Limb (tissue), 2 donors: ENCODE measurements at regions not wholly inside any gene's neighbourhood (a gene's known extent, or its start where the extent isn't known, plus 50 kb on each side); places are given as distances from the start of the nearest gene placed in this dataset.

Experiments used
- DNase-seq, 2 donors: peaks; one replicate each; pipeline ENCODE4 v3.0.0-alpha.2; 2016; ENCODE audit errors: extremely low spot score in 2 of 2

DNA sequence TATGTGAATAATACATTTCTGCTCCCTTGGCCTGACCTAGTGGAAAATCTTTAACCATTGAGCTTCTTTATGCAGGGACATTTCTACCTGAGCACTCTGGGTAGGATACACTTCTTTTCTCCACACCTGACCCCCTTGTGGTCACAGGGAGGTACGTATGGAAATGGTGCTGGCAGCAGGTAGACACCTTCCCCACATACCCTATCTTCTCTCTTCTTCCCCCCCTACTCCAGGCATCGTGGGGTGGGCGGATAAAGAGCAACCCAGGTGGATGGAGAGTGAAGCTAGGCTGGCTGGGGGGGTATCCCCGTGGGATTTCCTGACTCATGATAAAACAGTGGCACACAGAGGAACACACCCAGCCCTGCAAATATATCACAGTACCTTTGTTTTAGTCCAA lies 312.1 kb downstream of the ARRDC4 start:
- no peak for DNase-seq

DNA sequence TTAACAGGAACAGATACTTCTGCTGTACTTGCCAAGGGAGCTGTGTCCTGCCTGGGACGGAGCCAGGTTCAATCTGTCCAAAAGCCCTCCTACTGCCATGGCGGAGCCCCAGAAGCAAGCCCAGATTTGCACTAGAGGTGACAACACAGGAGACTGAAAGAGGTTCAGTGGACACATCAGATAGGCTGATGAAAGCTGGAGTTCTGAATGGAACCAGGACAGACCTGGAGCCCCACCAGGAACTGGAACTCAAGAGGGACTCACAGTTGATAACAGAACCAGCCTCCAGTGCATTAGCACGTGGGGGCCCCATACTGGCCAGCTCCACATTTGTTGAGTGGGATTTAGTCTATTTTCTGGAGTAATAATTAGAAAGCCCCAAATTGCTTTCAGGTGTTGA lies 315.5 kb downstream of the ARRDC4 start:
- no peak for DNase-seq

GRCh38 chr15:98277602-98278001 lies 317.1 kb downstream of the ARRDC4 start:
- DNase-seq: no peak

DNA sequence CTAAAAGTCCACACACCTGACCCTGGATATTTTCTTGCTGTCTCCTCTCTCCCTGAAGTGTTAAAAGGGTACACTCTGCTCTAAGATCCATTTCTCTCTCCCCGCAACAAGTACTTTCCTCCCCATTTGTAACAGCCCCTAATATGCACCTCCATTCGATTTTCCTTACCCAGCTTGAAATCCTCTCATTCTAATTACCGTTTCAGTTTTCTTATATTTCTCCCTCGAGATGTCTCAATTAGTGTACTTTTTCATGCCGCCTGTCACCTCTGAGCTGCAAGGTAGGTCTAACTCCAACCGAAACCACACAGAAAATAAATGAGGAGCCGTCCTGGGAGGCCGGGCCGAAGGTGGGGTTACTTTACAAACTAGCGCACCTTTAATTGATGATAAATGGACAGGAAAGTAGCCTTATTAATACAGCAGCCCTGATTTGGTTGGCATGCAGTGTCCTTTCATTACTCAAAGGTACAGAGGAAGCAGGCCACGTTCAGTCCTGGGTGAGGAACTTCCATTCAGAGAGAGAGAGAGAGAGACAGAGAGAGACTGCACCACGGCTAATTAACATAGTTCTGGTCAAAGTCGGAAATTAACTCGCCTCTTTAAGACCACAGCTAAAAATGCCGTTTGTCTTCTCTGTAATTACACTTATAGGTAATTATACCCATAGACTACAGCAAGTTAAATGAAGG lies 319.9 kb downstream of the ARRDC4 start:
- no peak for DNase-seq

GRCh38 chr15:98281130-98281529 lies 320.6 kb downstream of the ARRDC4 start:
- no peak for DNase-seq

- DNase-seq: no peak
Measured at GRCh38 chr15:98282656-98283332, 322.3 kb downstream of the ARRDC4 start.

DNA sequence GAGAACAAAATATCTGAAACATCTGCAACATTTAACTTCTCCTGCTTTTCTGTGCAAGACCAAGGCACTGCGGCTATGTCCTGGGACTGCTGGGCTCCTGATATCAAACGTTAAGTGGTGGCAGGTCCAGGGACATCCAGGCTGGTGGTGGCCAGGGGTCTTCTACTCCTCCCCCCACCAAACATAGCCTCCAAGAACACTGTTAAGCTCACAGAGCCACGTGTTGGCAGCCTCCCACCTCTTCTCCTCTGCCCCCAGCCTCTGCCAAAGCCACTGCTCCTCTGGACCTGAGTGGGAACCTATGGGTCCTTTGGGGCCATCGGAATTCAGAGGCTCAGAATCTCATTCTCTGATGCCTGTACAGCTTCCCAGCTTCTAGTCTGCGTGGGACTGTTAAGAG lies 325.7 kb downstream of the ARRDC4 start:
- DNase-seq: no peak

DNA sequence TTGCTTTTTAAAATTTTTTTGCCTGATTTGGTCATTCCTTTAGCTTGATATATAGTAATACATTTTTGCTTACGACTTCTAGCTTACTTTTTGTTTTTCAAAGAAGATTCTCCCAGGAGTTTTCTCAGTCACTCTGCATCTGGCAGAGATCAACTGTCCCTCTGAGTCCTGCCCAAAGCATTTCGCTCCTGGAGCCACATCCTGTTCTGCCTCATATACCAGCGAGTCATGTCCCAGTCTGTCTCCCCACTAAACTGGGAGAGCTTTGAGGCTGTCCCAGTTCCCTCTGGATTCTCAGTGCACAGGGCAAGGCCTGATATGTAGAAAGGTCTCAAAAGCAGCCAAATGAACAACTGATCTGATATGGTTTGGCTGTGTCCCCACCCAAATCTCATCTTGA lies 326.3 kb downstream of the ARRDC4 start:
- DNase-seq: no peak

DNA sequence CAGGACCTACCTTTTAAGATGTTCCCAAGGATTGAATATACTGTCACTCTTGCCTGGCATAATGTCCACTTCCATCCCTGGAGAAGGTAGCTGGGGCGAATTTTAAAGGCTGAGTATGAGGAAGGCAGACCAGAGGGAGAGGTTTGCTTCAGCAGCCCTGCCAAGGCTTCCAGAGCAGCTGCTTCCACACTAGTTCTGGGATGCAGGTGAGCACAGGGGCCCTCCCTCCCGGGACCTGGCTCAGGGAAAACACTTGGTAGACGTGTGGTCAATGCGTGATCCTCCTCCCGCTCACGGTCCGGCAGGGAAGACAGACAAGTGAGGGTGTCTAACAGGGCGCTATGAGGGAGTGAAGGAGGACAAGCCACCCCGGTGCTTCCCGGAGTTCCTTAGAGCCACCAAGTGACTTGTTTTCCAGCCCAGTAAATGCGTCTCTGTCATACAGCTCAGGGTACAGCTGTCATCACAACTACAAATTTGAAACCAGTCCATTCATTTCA lies 327.6 kb downstream of the ARRDC4 start:
- peak in 1 of 2 donors; percentile 9 for DNase-seq

DNA sequence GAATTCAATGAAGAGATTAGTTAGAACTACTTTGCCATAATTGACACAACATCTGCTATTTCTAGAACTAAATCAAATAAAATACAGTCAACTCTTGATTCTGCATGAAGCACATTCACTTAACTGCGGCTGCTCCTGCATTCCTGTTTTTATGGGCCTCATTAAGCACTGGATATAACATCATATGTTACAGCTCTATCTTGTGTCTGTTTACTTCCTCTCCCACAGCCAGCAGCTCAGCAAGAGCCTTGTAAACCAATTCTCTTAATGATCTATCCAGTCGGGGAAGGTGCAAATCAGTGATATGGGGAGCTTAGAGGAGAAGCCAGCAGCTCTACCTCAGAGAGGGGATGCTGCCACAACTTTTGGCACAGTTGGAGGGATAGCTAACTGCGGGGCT lies 329.2 kb downstream of the ARRDC4 start:
- no peak for DNase-seq

DNA sequence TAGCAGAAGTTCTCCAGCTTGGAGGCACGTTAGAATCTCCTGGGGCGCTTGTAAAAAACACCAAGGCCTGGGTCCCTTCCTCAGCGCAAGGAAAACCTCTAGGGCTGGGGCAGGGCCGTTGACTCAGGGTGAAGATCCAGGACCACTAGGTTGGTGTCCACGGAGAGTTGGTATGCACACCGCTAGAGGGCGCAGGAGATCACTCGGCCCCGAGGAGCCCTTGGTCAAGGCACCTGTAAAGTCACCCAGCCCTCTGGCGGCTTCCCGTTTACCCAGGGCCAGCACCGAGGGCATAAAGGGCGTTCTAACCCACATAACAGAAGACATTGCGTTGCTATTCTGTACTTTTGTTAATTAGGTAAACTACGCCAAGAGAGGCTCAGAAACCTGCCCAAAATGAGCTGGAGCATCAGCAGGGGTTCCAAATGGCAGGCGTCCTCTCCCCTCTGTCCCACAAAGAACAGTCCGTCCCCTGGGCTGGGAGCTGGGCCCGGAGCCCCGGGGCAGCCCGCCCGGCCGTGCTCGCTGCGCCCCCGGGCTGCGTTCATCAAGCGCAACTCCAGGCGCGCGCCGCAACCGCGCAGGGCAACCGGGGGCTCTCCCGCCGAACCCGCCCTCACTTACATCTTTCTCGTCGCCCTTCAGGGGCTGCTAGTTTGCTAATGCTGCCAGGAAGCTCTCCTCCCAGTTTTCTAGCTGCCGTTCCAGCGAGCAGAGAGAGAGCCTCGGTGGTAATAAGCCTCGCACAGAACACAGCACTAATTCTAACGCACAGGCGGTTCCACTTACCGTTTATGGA lies 332.1 kb downstream of the ARRDC4 start:
- DNase-seq: peak in 1 of 2 donors; percentile 66

GRCh38 chr15:98294126-98294525 lies 333.6 kb downstream of the ARRDC4 start:
- DNase-seq: no peak

DNA sequence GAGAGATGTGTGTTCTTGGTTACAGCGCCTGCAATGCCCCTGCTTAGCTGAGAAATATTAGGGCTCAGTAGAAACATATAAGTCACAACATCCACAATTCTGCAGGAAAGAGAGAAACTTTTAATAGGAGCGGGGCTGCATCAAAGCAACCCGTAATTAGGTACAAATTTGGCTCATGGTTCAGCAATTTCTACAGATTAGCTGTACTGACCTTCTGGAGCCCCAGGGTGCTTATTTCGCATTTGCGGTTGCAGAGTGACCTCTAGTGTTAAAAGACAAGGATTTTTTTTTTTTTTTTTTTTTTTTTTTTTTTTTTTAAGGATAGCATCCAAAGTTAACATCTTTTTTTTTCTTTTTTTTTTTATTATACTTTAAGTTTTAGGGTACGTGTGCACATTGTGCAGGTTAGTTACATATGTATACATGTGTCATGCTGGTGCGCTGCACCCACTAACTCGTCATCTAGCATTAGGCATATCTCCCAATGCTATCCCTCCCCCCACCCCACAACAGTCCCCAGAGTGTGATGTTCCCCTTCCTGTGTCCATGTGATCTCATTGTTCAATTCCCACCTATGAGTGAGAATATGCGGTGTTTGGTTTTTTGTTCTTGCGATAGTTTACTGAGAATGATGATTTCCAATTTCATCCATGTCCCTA lies 334.7 kb downstream of the ARRDC4 start:
- DNase-seq: peak in 1 of 2 donors; percentile 58

DNA sequence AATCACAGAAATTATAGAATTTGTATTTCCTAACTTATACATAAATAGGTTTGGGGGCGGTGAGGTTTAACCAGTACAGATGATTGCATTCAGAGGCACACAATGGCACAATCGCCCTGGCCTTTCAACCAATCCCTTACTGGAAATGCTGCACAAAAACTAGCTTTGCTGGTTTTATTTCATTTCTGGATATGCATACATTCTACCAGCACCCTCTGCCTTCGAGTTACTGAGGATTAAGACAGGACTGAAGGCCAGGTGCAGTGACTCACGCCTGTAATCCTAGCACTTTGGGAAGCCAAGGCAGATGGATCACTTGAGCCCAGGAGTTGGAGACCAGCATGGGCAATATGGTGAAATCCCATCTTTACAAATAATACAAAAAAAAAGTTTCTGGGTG lies 336.1 kb downstream of the ARRDC4 start:
- DNase-seq: no peak

- DNase-seq: no peak
Measured at GRCh38 chr15:98304371-98304770, 343.9 kb downstream of the ARRDC4 start.

DNA sequence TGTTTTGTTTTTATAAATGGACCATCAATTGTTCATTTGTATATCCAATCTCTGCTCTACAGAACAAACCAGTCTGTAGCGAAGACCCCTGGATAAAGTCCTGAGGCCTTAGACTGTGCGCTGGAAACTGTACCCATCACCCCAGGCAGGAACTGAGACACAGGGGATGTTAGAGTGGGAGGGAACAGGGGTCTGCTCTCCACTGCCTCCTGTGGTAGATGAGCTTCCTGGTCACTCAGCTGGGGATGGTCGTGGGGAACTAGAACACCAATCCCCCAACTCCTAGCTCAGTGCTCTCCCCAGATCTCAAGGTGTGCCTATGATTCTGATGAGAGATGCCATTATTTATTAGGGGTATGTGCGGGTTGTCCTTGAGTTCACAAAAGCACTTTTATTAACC lies 340.2 kb upstream of the IGF1R start:
- no peak for DNase-seq

GRCh38 chr15:98311566-98312188 lies 336.7 kb upstream of the IGF1R start:
- peak; percentile 63 to 83 for DNase-seq

DNA sequence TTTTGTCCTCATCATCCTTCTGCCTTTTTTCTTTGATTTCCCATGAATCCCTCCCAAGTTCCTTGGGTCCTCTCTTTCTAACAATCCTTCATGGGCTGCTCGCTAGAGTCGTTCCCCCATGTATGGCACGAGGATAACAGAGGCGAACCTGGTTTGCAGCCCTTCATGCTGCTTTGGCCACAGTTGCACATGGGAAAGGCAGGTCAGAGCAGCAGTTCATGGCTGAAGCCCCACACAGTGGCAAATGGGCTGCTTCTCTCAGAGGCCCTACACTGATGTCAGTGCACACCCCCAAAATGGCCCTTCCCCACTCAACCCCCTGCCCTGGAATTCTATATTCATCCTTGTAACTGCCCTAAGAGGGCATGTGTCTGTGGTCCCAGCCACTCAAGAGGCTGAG lies 335.4 kb upstream of the IGF1R start:
- no peak for DNase-seq

DNA sequence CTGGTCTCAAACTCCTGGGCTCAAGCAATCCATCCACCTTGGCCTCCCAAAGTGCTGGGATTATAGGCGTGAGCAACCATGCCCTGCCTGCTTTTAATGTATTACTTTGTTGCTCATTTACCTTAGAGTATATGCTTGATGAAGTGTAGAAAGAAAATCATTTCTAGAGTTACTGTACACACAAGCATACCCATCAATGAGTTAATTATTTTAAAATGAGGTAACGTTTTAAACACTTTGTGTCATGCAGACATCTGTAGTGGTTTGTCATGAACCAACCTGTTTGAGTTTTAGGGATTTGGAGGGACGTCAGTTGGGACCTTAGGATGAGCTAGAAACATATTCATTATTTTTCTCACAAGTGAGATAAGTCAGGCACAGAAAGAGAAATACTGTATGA lies 332.4 kb upstream of the IGF1R start:
- no peak for DNase-seq

DNA sequence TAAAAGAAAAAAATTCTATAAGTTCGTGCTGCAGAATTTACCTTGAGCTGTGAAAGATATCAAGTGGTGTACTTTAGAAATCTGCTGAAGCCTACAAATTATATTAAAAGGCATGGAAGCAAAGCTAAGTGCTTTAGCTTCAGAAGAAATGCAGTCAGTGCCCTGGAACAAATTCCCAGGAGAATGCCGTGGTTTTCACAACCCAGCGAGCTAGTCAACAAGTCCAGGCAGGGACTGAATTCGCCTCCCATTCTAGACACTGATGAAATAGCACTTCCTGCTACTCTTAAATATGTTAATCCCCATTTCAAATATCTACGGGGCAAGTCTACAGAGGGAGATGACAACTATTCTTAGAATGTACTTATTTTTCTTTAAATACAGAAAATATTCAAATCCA lies 326.4 kb upstream of the IGF1R start:
- no peak for DNase-seq

GRCh38 chr15:98322581-98322980 lies 325.8 kb upstream of the IGF1R start:
- no peak for DNase-seq
